Loucy (cell line): ENCODE measurements at regions not wholly inside any gene's neighbourhood (a gene's known extent, or its start where the extent isn't known, plus 50 kb on each side); places are given as distances from the start of the nearest gene placed in this dataset.

Source experiments
- H2AFZ ChIP-seq: fragments of 200-600 bp; sonication (generic); 2 replicates; pipeline ENCODE4 v1.6.0; 2016; ENCODE audit warnings: antibody characterized with exemption, mild to moderate bottlenecking, low read length, moderate library complexity
- H3F3A ChIP-seq: fragments of 200-600 bp; 2 replicates; pipeline ENCODE4 v1.6.0; 2016; ENCODE audit warnings: antibody characterized with exemption, low read depth, mild to moderate bottlenecking
- H3K27me3 ChIP-seq: fragments of 200-600 bp; sonication (generic); 2 replicates; pipeline ENCODE4 v1.6.1; 2014; ENCODE audit warnings: low read length, mild to moderate bottlenecking; ENCODE audit not compliant: insufficient read depth, poor library complexity, severe bottlenecking
- H3K36me3 ChIP-seq: fragments of 200-600 bp; sonication (generic); 2 replicates; pipeline ENCODE4 v1.6.1; 2016; ENCODE audit warnings: low read length; ENCODE audit not compliant: insufficient read depth
- H3K4me1 ChIP-seq: fragments of 200-600 bp; sonication (generic); 2 replicates; pipeline ENCODE4 v1.5.1; 2014; ENCODE audit warnings: low read length, mild to moderate bottlenecking; ENCODE audit not compliant: insufficient read depth, poor library complexity, severe bottlenecking
- H3K4me2 ChIP-seq: fragments of 200-600 bp; sonication (generic); 2 replicates; pipeline ENCODE4 v1.6.0; 2014; ENCODE audit warnings: antibody characterized with exemption, low read length, low read depth, mild to moderate bottlenecking; ENCODE audit not compliant: poor library complexity, severe bottlenecking
- H3K4me3 ChIP-seq: fragments of 200-600 bp; sonication (generic); 2 replicates; pipeline ENCODE4 v1.5.1; 2014; ENCODE audit warnings: low read length, mild to moderate bottlenecking, mixed read lengths; ENCODE audit not compliant: poor library complexity, severe bottlenecking
- H3K79me2 ChIP-seq: fragments of 200-600 bp; sonication (generic); 2 replicates; pipeline ENCODE4 v1.6.1; 2014; ENCODE audit warnings: low read length; ENCODE audit not compliant: insufficient read depth
- H3K9ac ChIP-seq: fragments of 200-600 bp; sonication (generic); 2 replicates; pipeline ENCODE4 v1.6.0; 2014; ENCODE audit warnings: mild to moderate bottlenecking, low read depth, low read length, moderate library complexity; ENCODE audit not compliant: poor library complexity, severe bottlenecking
- H3K9me2 ChIP-seq: fragments of 200-600 bp; sonication (generic); replicated peaks from 2 replicates; pipeline ENCODE4 v1.6.1; 2016; ENCODE audit warnings: low read depth, low read length, mixed read lengths
- H3K9me3 ChIP-seq: fragments of 200-600 bp; sonication (generic); 2 replicates; pipeline ENCODE4 v1.6.1; 2014; ENCODE audit warnings: mild to moderate bottlenecking, antibody characterized with exemption, low read length, low read depth; ENCODE audit not compliant: insufficient read depth
- H4K20me1 ChIP-seq: fragments of 200-600 bp; sonication (generic); 2 replicates; pipeline ENCODE4 v1.6.0; 2014; ENCODE audit warnings: antibody characterized with exemption, low read length, mild to moderate bottlenecking; ENCODE audit not compliant: insufficient read depth, poor library complexity, severe bottlenecking
- CTCF ChIP-seq: fragments of 200-600 bp; sonication (generic); conservative IDR thresholded peaks from 2 replicates; pipeline ENCODE4 v1.5.1; 2014; ENCODE audit warnings: mild to moderate bottlenecking, antibody characterized with exemption, low read length
- EZH2phosphoT487 ChIP-seq: fragments of 200-600 bp; IDR thresholded peaks from 2 replicates; pipeline ENCODE4 v1.6.1; 2018; ENCODE audit warnings: antibody characterized with exemption, mild to moderate bottlenecking, moderate library complexity, borderline replicate concordance

GRCh38 chr12:14113031-14113430, 131.6 kb upstream of the GRIN2B start:
- Histone ChIP-seq H3F3A (no peaks in the 10 kb centered on the region), H3K9me2 (no peaks in the 10 kb centered on the region), H3K36me3 (no peaks in the 10 kb centered on the region), H3K4me2 (no peak overlapping the region), H3K79me2 (no peaks in the 10 kb centered on the region), H3K9ac (no peak overlapping the region), H4K20me1 (no peaks in the 10 kb centered on the region), H3K4me3 (no peak overlapping the region), H3K4me1 (no peaks in the 10 kb centered on the region), H3K9me3 (no peaks in the 10 kb centered on the region), H2AFZ (no peak overlapping the region), H3K27me3 (no peaks in the 10 kb centered on the region)
- TF ChIP-seq CTCF (no peak), EZH2phosphoT487 (no peak)

- Histone ChIP-seq H3K4me1 (no peaks in the 10 kb centered on the region), H2AFZ (no peak overlapping the region), H3K79me2 (no peaks in the 10 kb centered on the region), H4K20me1 (no peaks in the 10 kb centered on the region), H3K9me3 (no peaks in the 10 kb centered on the region), H3K27me3 (no peaks in the 10 kb centered on the region), H3K9me2 (no peaks in the 10 kb centered on the region), H3F3A (no peaks in the 10 kb centered on the region), H3K4me2 (no peak overlapping the region), H3K4me3 (no peak overlapping the region), H3K9ac (no peak overlapping the region), H3K36me3 (no peaks in the 10 kb centered on the region)
- TF ChIP-seq EZH2phosphoT487 (no peak), CTCF (no peak)
Measured at GRCh38 chr12:14126692-14127091, 145.3 kb upstream of the GRIN2B start.

GRCh38 chr12:14129611-14130195, 148.3 kb upstream of the GRIN2B start:
- H4K20me1 ChIP-seq, result no peaks in the 10 kb centered on the region
- no peaks in the 10 kb centered on the region for H3K4me1 ChIP-seq
- no peaks in the 10 kb centered on the region for H3F3A ChIP-seq
- H2AFZ ChIP-seq, result no peak overlapping the region
- TF ChIP-seq CTCF (no peak), EZH2phosphoT487 (no peak)
- H3K4me2 ChIP-seq, result no peak overlapping the region
- H3K79me2 ChIP-seq, result no peaks in the 10 kb centered on the region
- H3K9me2 ChIP-seq, result no peaks in the 10 kb centered on the region
- H3K9me3 ChIP-seq, result no peaks in the 10 kb centered on the region
- H3K9ac ChIP-seq, result no peak overlapping the region
- no peak overlapping the region for H3K4me3 ChIP-seq
- H3K36me3 ChIP-seq, result no peaks in the 10 kb centered on the region
- H3K27me3 ChIP-seq, result no peaks in the 10 kb centered on the region
